SK-N-SH treated with all-trans-retinoic acid at 6 μM for 48 hours (cell line): ENCODE measurements at regions not wholly inside any gene's neighbourhood (a gene's known extent, or its start where the extent isn't known, plus 50 kb on each side); places are given as distances from the start of the nearest gene placed in this dataset.

ENCODE experiments used
- ATAC-seq: fragments of 200-7000 bp; cut with Tn5 transposase; 3 replicates; pipeline ENCODE4 v1.9.1; 2020; ENCODE audit warnings: mild to moderate bottlenecking, moderate library complexity
- ARNTL ChIP-seq: fragments of 450-650 bp; formaldehyde crosslinking; IDR thresholded peaks from 2 replicates; pipeline ENCODE4 v1.5.0; 2020; ENCODE audit warnings: low read depth, mild to moderate bottlenecking, moderate library complexity, borderline replicate concordance
- BACH2 ChIP-seq: fragments of 250-450 bp; sonication (Bioruptor Pico); IDR thresholded peaks from 2 replicates; pipeline ENCODE4 v1.9.0; 2021; ENCODE audit warnings: mild to moderate bottlenecking, borderline replicate concordance
- CREB5 ChIP-seq: fragments of 250-450 bp; sonication (Bioruptor Pico); IDR thresholded peaks from 2 replicates; pipeline ENCODE4 v1.5.1; 2020; ENCODE audit warnings: low read depth, mild to moderate bottlenecking, moderate library complexity
- CSDC2 ChIP-seq: fragments of 250-450 bp; sonication (Bioruptor Pico); IDR thresholded peaks from 2 replicates; pipeline ENCODE4 v1.5.0; 2020; ENCODE audit warnings: mild to moderate bottlenecking, moderate library complexity
- ESRRG ChIP-seq: fragments of 250-450 bp; sonication (Bioruptor Pico); IDR thresholded peaks from 2 replicates; pipeline ENCODE4 v1.6.1; 2021; ENCODE audit warnings: mild to moderate bottlenecking
- ISL1 ChIP-seq: fragments of 250-450 bp; sonication (Bioruptor Pico); IDR thresholded peaks from 2 replicates; pipeline ENCODE4 v2.1.2; 2022; ENCODE audit warnings: mild to moderate bottlenecking, moderate library complexity
- OSR1 ChIP-seq: fragments of 250-450 bp; sonication (Bioruptor Pico); IDR thresholded peaks from 2 replicates; pipeline ENCODE4 v1.8.0; 2022; ENCODE audit warnings: moderate library complexity, mild to moderate bottlenecking, inconsistent platforms
- PATZ1 ChIP-seq: fragments of 250-450 bp; sonication (Bioruptor Pico); IDR thresholded peaks from 2 replicates; pipeline ENCODE4 v1.8.0; 2020; ENCODE audit warnings: mild to moderate bottlenecking, moderate library complexity, borderline replicate concordance
- PPARA ChIP-seq: fragments of 250-450 bp; sonication (Bioruptor Pico); IDR thresholded peaks from 2 replicates; pipeline ENCODE4 v1.5.0; 2020; ENCODE audit warnings: mild to moderate bottlenecking, borderline replicate concordance
- RARB ChIP-seq: fragments of 250-450 bp; sonication (Bioruptor Pico); IDR thresholded peaks from 2 replicates; pipeline ENCODE4 v1.8.0; 2021; ENCODE audit warnings: mild to moderate bottlenecking, moderate library complexity
- SNAI2 ChIP-seq: fragments of 250-450 bp; sonication (Bioruptor Pico); IDR thresholded peaks from 2 replicates; pipeline ENCODE4 v1.5.0; 2020; ENCODE audit warnings: mild to moderate bottlenecking, moderate library complexity
- TOX ChIP-seq: fragments of 250-450 bp; sonication (Bioruptor Pico); IDR thresholded peaks from 2 replicates; pipeline ENCODE4 v1.8.0; 2021; ENCODE audit warnings: mild to moderate bottlenecking, moderate library complexity, borderline replicate concordance
- TSHZ2 ChIP-seq: fragments of 250-450 bp; sonication (Bioruptor Pico); IDR thresholded peaks from 2 replicates; pipeline ENCODE4 v1.5.0; 2020; ENCODE audit warnings: mild to moderate bottlenecking, moderate library complexity
- ZC3H10 ChIP-seq: fragments of 250-450 bp; sonication (Bioruptor Pico); IDR thresholded peaks from 2 replicates; pipeline ENCODE4 v1.5.1; 2021; ENCODE audit warnings: mild to moderate bottlenecking, moderate library complexity
- ZFP3 ChIP-seq: fragments of 250-450 bp; sonication (Bioruptor Pico); IDR thresholded peaks from 2 replicates; pipeline ENCODE4 v1.5.0; 2020; ENCODE audit warnings: mild to moderate bottlenecking, moderate library complexity
- ZFP30 ChIP-seq: fragments of 450-650 bp; formaldehyde crosslinking; IDR thresholded peaks from 2 replicates; pipeline ENCODE4 v1.5.0; 2022; ENCODE audit warnings: mild to moderate bottlenecking, moderate library complexity
- ZNF565 ChIP-seq: fragments of 450-650 bp; formaldehyde crosslinking; conservative IDR thresholded peaks from 2 replicates; pipeline ENCODE4 v1.5.0; 2020; ENCODE audit warnings: low read depth, mild to moderate bottlenecking, moderate library complexity
- ZNF70 ChIP-seq: fragments of 450-650 bp; formaldehyde crosslinking; IDR thresholded peaks from 2 replicates; pipeline ENCODE4 v1.5.0; 2020; ENCODE audit warnings: mild to moderate bottlenecking, moderate library complexity
- ZNF8 ChIP-seq: fragments of 450-650 bp; formaldehyde crosslinking; IDR thresholded peaks from 2 replicates; pipeline ENCODE4 v1.5.0; 2020; ENCODE audit warnings: mild to moderate bottlenecking, moderate library complexity
- TF ChIP-seq, protein P1 (sequence below): fragments of 250-450 bp; sonication (Bioruptor Pico); IDR thresholded peaks from 2 replicates; pipeline ENCODE4 v1.5.1; 2021; ENCODE audit warnings: mild to moderate bottlenecking, moderate library complexity
- TF ChIP-seq, protein P2 (sequence below): fragments of 250-450 bp; sonication (Bioruptor Pico); IDR thresholded peaks from 2 replicates; pipeline ENCODE4 v1.8.0; 2021; ENCODE audit warnings: low read depth, mild to moderate bottlenecking, moderate library complexity, borderline replicate concordance

DNA sequence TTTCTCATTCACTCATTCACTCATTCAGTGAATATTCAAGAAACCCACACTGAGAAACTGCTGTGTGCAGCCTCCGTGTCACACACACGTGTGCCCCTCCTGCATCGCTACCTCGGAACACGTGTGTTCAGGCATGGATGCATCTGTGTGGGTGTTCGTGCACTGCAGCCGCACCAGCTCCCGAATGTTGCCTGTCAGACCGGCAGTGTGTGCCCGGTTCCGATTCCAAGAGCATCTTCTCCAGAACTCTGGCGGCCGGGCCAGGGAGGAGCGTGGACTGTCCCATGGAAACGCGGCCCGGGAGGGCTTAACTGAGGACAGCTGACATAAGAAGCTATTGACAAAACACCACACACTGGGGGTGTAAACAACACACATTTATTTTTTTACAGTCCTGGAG lies 216.0 kb downstream of the DLL1 start:
- ATAC-seq: no peak
- TF ChIP-seq ZC3H10 (CRISPR knock-in tag): no peak
- no peak for TF ChIP-seq ZNF70 (CRISPR knock-in tag)
- no peak for TF ChIP-seq CSDC2 (CRISPR knock-in tag)
- TF ChIP-seq OSR1 (CRISPR knock-in tag): no peak
- TF ChIP-seq, protein P1, sequence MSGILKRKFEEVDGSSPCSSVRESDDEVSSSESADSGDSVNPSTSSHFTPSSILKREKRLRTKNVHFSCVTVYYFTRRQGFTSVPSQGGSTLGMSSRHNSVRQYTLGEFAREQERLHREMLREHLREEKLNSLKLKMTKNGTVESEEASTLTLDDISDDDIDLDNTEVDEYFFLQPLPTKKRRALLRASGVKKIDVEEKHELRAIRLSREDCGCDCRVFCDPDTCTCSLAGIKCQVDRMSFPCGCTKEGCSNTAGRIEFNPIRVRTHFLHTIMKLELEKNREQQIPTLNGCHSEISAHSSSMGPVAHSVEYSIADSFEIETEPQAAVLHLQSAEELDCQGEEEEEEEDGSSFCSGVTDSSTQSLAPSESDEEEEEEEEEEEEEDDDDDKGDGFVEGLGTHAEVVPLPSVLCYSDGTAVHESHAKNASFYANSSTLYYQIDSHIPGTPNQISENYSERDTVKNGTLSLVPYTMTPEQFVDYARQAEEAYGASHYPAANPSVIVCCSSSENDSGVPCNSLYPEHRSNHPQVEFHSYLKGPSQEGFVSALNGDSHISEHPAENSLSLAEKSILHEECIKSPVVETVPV (CRISPR knock-in tag): no peak
- TF ChIP-seq ZNF8: no peak
- no peak for TF ChIP-seq ZFP3 (CRISPR knock-in tag)

- ATAC-seq: no peak
Measured at GRCh38 chr6:170074435-170074834, 216.4 kb downstream of the DLL1 start.

GRCh38 chr6:170073846-170074245 lies 217.0 kb downstream of the DLL1 start:
- ATAC-seq: no peak
- TF ChIP-seq SNAI2 (CRISPR knock-in tag): no peak
- no peak for TF ChIP-seq ISL1 (CRISPR knock-in tag)
- no peak for TF ChIP-seq ZC3H10 (CRISPR knock-in tag)
- no peak for TF ChIP-seq ZFP30 (CRISPR knock-in tag)
- no peak for TF ChIP-seq ZNF565
- no peak for TF ChIP-seq TSHZ2 (CRISPR knock-in tag)
- no peak for TF ChIP-seq ZNF70 (CRISPR knock-in tag)
- no peak for TF ChIP-seq BACH2 (CRISPR knock-in tag)
- no peak for TF ChIP-seq CREB5 (CRISPR knock-in tag)
- no peak for TF ChIP-seq CSDC2 (CRISPR knock-in tag)

More at GRCh38 chr6:170074435-170074834, 216.4 kb downstream of the DLL1 start:
- no peak for TF ChIP-seq ZNF70 (CRISPR knock-in tag)
- no peak for TF ChIP-seq TOX (CRISPR knock-in tag)
- no peak for TF ChIP-seq PATZ1 (CRISPR knock-in tag)
- TF ChIP-seq BACH2 (CRISPR knock-in tag): no peak

DNA sequence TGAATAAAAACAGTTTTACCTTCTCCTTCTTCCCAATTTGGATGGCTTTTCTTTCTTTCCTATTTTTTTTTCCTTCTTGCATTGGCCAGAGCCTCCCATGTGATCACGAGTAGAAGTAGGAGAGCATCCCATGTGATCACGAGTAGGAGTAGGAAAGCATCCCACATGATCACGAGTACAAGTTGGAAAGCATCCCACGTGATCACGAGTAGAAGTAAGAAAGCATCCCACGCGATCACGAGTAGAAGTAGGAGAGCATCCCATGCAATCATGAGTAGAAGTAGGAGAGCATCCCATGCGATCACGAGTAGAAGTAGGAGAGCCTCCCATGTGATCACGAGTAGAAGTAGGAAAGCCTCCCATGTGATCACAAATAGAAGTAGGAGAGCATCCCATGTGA lies 218.6 kb downstream of the DLL1 start:
- no peak for TF ChIP-seq CSDC2 (CRISPR knock-in tag)
- TF ChIP-seq, protein P2, sequence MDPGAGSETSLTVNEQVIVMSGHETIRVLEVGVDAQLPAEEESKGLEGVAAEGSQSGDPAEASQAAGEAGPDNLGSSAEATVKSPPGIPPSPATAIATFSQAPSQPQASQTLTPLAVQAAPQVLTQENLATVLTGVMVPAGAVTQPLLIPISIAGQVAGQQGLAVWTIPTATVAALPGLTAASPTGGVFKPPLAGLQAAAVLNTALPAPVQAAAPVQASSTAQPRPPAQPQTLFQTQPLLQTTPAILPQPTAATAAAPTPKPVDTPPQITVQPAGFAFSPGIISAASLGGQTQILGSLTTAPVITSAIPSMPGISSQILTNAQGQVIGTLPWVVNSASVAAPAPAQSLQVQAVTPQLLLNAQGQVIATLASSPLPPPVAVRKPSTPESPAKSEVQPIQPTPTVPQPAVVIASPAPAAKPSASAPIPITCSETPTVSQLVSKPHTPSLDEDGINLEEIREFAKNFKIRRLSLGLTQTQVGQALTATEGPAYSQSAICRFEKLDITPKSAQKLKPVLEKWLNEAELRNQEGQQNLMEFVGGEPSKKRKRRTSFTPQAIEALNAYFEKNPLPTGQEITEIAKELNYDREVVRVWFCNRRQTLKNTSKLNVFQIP (CRISPR knock-in tag): no peak
- no peak for TF ChIP-seq ZNF565
- no peak for TF ChIP-seq PPARA (CRISPR knock-in tag)
- TF ChIP-seq TOX (CRISPR knock-in tag): no peak
- TF ChIP-seq CREB5 (CRISPR knock-in tag): no peak
- TF ChIP-seq ESRRG (CRISPR knock-in tag): no peak
- no peak for TF ChIP-seq SNAI2 (CRISPR knock-in tag)
- TF ChIP-seq, protein P1 (CRISPR knock-in tag): no peak
- TF ChIP-seq ZFP3 (CRISPR knock-in tag): no peak
- no peak for TF ChIP-seq ARNTL (CRISPR knock-in tag)
- TF ChIP-seq ISL1 (CRISPR knock-in tag): no peak
- no peak for TF ChIP-seq BACH2 (CRISPR knock-in tag)
- TF ChIP-seq RARB (CRISPR knock-in tag): no peak
- no peak for TF ChIP-seq ZC3H10 (CRISPR knock-in tag)
- no peak for ATAC-seq
